ENCODE measurements at regions not wholly inside any gene's neighbourhood (a gene's known extent, or its start where the extent isn't known, plus 50 kb on each side); places are given as distances from the start of the nearest gene placed in this dataset.

- no peak overlapping the region for H3K4me3 ChIP-seq
- DNase-seq (ENCODE audit: low spot score in 2 of 2), result no peak
- no peak for TF ChIP-seq CTCF (IDR thresholded peaks at IDR 0.05)
- no peaks in the 10 kb centered on the region for H3K27me3 ChIP-seq
- H3K36me3 ChIP-seq, result no peaks in the 10 kb centered on the region
- no peaks in the 10 kb centered on the region for H3K9me3 ChIP-seq
- H3K4me1 ChIP-seq, result no peaks in the 10 kb centered on the region
- intact Hi-C loops (cut with DNase I), result loop anchor here (5.0 to 10.0 kb wide), 2 partner anchors 533 to 650 kb away; no protein-coding TSS in a partner anchor
- H3K27ac ChIP-seq, result no peak overlapping the region
Measured at GRCh38 chr6:128724738-128725137, 158.2 kb upstream of the LAMA2 start.

GRCh38 chr6:128723667-128724066 is 159.3 kb upstream of the LAMA2 start:
- no peak overlapping the region for H3K27ac ChIP-seq
- H3K4me3 ChIP-seq, result no peak overlapping the region
- DNase-seq (ENCODE audit: low spot score in 2 of 2), result no peak
- no peak for TF ChIP-seq CTCF (IDR thresholded peaks at IDR 0.05)
- H3K4me1 ChIP-seq, result no peaks in the 10 kb centered on the region
- no peaks in the 10 kb centered on the region for H3K36me3 ChIP-seq
- intact Hi-C loops (cut with DNase I), result loop anchor here (10.0 kb wide), 1 partner anchor 651 kb away; no protein-coding TSS in a partner anchor
- H3K27me3 ChIP-seq, result no peaks in the 10 kb centered on the region
- H3K9me3 ChIP-seq, result no peaks in the 10 kb centered on the region

- Histone ChIP-seq H3K36me3 (no peaks in the 10 kb centered on the region), H3K4me3 (no peak overlapping the region), H3K4me1 (no peaks in the 10 kb centered on the region), H3K27ac (no peak overlapping the region), H3K9me3 (no peaks in the 10 kb centered on the region), H3K27me3 (no peaks in the 10 kb centered on the region)
- DNase-seq (ENCODE audit: low spot score in 2 of 2), result no peak
- intact Hi-C loops (cut with DNase I), result loop anchor here (10.0 kb wide), 1 partner anchor 654 kb away; no protein-coding TSS in a partner anchor
- TF ChIP-seq CTCF (IDR thresholded peaks at IDR 0.05), result no peak
Measured at GRCh38 chr6:128720891-128721290, 162.0 kb upstream of the LAMA2 start.

- no peak for DNase-seq (ENCODE audit: low spot score in 2 of 2)
- Histone ChIP-seq H3K4me1 (no peaks in the 10 kb centered on the region), H3K27me3 (no peaks in the 10 kb centered on the region), H3K9me3 (no peaks in the 10 kb centered on the region), H3K4me3 (no peak overlapping the region), H3K27ac (no peak overlapping the region), H3K36me3 (no peaks in the 10 kb centered on the region)
- TF ChIP-seq CTCF (IDR thresholded peaks at IDR 0.05), result no peak
- intact Hi-C loops (cut with DNase I), result loop anchor here (10.0 kb wide), 1 partner anchor 655 kb away; no protein-coding TSS in a partner anchor
Measured at GRCh38 chr6:128719786-128720185, 163.2 kb upstream of the LAMA2 start.

- Histone ChIP-seq H3K27ac (no peak overlapping the region), H3K36me3 (no peaks in the 10 kb centered on the region), H3K4me3 (no peak overlapping the region), H3K4me1 (no peaks in the 10 kb centered on the region), H3K27me3 (no peaks in the 10 kb centered on the region), H3K9me3 (no peaks in the 10 kb centered on the region)
- no peak for DNase-seq (ENCODE audit: low spot score in 2 of 2)
- TF ChIP-seq CTCF (IDR thresholded peaks at IDR 0.05), result no peak
- intact Hi-C loops (cut with DNase I), result no loop called here
Measured at GRCh38 chr6:128713461-128713860, 169.5 kb upstream of the LAMA2 start.

- intact Hi-C loops (cut with DNase I), result no loop called here
- H3K27me3 ChIP-seq, result no peaks in the 10 kb centered on the region
- H3K4me1 ChIP-seq, result no peaks in the 10 kb centered on the region
- no peaks in the 10 kb centered on the region for H3K36me3 ChIP-seq
- no peak for DNase-seq (ENCODE audit: low spot score in 2 of 2)
- no peak overlapping the region for H3K4me3 ChIP-seq
- H3K27ac ChIP-seq, result no peak overlapping the region
- no peak for TF ChIP-seq CTCF (IDR thresholded peaks at IDR 0.05)
- no peaks in the 10 kb centered on the region for H3K9me3 ChIP-seq
Measured at GRCh38 chr6:128712898-128713297, 170.0 kb upstream of the LAMA2 start.
